ENCODE measurements at regions not wholly inside any gene's neighbourhood (a gene's known extent, or its start where the extent isn't known, plus 50 kb on each side); places are given as distances from the start of the nearest gene placed in this dataset.
"Not testable (repeated sequence)": the region's sequence is repeated elsewhere in the genome, so short reads cannot be mapped to it uniquely, and the experiment has no call there.

DNA sequence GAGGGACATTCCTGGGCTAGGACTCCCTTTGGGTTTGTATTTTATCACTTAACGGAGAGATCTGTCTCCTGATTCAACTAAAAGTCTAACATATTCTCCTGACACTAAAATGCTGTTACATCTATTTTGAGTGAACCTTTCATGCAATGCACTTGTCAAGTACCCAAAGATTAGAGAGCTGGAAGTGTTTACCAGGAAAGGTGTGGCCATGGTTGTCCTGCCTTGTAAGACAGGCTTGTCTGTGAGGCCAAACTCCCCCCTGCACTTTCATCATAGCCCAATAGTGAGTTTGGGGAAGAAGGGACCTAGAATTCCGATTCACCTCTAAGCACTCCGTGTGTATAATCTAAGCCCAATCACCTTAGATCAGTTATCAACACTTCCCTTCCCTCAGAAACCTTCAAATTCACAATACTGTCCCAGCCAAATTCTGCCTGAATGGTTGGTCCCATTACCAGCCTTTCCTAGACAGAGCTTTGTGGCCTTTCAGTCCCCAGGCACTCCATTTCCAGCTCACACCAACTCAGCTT is 162.6 kb upstream of the NAMPT start:
- no peak for TF ChIP-seq POLR2A (IDR thresholded peaks at IDR 0.05)
- TF ChIP-seq, protein P1, sequence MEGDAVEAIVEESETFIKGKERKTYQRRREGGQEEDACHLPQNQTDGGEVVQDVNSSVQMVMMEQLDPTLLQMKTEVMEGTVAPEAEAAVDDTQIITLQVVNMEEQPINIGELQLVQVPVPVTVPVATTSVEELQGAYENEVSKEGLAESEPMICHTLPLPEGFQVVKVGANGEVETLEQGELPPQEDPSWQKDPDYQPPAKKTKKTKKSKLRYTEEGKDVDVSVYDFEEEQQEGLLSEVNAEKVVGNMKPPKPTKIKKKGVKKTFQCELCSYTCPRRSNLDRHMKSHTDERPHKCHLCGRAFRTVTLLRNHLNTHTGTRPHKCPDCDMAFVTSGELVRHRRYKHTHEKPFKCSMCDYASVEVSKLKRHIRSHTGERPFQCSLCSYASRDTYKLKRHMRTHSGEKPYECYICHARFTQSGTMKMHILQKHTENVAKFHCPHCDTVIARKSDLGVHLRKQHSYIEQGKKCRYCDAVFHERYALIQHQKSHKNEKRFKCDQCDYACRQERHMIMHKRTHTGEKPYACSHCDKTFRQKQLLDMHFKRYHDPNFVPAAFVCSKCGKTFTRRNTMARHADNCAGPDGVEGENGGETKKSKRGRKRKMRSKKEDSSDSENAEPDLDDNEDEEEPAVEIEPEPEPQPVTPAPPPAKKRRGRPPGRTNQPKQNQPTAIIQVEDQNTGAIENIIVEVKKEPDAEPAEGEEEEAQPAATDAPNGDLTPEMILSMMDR (IDR thresholded peaks at IDR 0.05), result no peak
- WGBS, 4 donors, result 87 to 99% (median 91%) methylated on average over 3 of the region's 3 CpGs

DNA sequence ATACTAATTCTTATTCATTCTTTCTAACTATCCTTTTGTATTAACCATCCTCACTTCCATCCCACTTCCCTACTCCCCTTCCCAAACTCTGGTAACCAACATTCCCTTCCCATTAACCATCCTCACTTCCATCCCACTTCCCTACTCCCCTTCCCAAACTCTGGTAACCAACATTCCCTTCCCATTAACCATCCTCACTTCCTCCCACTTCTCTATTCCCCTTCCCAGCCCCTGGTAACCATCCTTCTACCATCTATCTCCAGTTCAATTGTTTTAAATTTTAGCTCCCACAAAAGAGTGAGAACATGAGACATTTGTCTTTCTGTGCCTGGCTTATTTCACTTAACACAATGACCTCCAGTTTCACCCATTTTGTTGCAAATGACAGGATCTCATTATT is 160.6 kb upstream of the NAMPT start:
- H3K9me3 ChIP-seq (replicated peaks in 1 of 3); DNase-seq; intact Hi-C loops (cut with DNase I); H3K4me3 ChIP-seq; H3K36me3 ChIP-seq (replicated peaks in 1 of 2); H3K4me1 ChIP-seq (replicated peaks in 1 of 2); H3K27ac ChIP-seq; H3K27me3 ChIP-seq: not testable (repeated sequence)

More for the DNA sequence above, 162.6 kb upstream of the NAMPT start:
- intact Hi-C loops (cut with DNase I), result no loop called here
- H3K27ac ChIP-seq, result no peak overlapping the region
- H3K4me1 ChIP-seq (replicated peaks in 1 of 2), result no peaks in the 10 kb centered on the region
- no peaks in the 10 kb centered on the region for H3K9me3 ChIP-seq (replicated peaks in 1 of 3)
- H3K4me3 ChIP-seq, result no peak overlapping the region
- no peaks in the 10 kb centered on the region for H3K36me3 ChIP-seq (replicated peaks in 1 of 2)
- no peaks in the 10 kb centered on the region for H3K27me3 ChIP-seq
- DNase-seq, result no peak

DNA sequence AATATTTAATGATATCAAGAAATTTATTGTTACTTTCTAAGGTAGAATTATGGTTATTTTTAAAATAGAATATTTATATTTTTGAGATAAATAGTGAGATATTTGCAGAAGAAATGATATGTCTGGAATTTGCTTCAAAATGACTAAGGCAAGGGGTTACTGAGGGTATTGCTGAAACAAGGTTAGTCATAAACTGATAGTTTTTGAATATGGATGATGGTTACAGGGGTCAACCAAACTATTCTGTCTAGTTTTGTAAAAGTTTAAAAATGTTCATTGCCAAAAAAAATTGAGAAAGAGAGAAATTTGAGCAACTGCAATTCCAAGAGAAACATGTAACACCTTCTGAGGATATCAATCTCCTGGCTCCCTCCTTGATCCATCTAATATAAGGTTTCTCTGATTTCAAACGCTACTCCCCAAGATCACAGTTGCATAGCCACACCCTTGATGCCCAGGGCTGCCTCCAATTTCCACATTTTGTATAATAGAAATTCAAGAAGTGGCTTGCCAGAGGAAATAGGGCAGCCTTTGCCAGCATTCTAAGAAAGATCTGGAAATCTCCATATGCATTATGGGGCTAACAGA is 159.4 kb upstream of the NAMPT start:
- no peak for DNase-seq
- Histone ChIP-seq H3K27me3 (no peaks in the 10 kb centered on the region), H3K9me3 (replicated peaks in 1 of 3) (no peaks in the 10 kb centered on the region), H3K4me1 (replicated peaks in 1 of 2) (no peaks in the 10 kb centered on the region), H3K27ac (no peak overlapping the region), H3K36me3 (replicated peaks in 1 of 2) (no peaks in the 10 kb centered on the region), H3K4me3 (no peak overlapping the region)
- TF ChIP-seq POLR2A (IDR thresholded peaks at IDR 0.05), result no peak
- TF ChIP-seq, protein P1 (IDR thresholded peaks at IDR 0.05), result no peak
- intact Hi-C loops (cut with DNase I), result no loop called here
- 82 to 94% (median 87%) methylated on average over 1 of the region's 1 CpG for WGBS, 4 donors

DNA sequence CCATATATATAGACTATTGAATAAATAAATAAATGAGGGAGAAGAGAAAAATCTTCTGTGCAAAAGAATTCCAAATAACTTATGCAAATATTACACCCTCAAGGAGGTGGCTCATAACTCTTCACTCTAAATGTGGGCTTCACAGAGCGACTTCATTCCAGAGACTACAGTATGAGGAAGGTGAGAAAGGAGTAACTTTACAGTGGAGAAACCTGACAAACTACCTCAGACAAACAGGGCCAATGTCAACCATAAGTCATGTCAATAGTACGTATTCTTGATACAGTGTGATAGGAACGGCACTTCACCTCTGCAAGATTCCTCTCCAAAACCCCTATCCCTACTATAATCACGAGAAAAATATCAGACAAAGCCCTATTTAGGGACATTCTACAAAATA is 158.4 kb upstream of the NAMPT start:
- Histone ChIP-seq H3K36me3 (replicated peaks in 1 of 2) (no peaks in the 10 kb centered on the region), H3K4me3 (no peak overlapping the region), H3K9me3 (replicated peaks in 1 of 3) (no peaks in the 10 kb centered on the region), H3K27me3 (no peaks in the 10 kb centered on the region), H3K27ac (no peak overlapping the region), H3K4me1 (replicated peaks in 1 of 2) (no peaks in the 10 kb centered on the region)
- no peak for DNase-seq
- TF ChIP-seq, protein P1 (IDR thresholded peaks at IDR 0.05), result no peak
- TF ChIP-seq POLR2A (IDR thresholded peaks at IDR 0.05), result no peak
- intact Hi-C loops (cut with DNase I), result no loop called here
- WGBS, 4 donors, result 69 to 89% (median 86%) methylated on average over 4 of the region's 4 CpGs

DNA sequence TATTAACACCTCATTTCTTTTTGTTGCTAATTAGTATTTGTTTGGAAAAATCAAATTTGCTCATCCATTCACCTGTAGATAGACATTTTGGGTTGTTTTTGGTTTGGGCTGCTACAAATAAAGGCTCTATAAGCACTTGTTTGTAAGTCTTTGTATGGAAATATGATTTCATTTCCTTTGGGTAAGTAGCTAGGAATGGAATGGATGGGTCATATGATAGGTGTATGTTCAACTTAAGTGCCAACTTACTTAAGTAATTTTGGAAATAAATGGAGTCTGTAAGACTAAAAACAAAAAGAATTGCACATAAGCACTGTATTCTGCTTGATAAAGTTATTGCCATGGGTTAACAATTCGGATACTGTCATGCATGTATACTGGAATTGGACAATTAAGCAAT is 157.7 kb upstream of the NAMPT start:
- intact Hi-C loops (cut with DNase I), result no loop called here
- no peak for TF ChIP-seq POLR2A (IDR thresholded peaks at IDR 0.05)
- TF ChIP-seq, protein P1 (IDR thresholded peaks at IDR 0.05), result no peak
- H3K9me3 ChIP-seq (replicated peaks in 1 of 3), result no peaks in the 10 kb centered on the region
- H3K27ac ChIP-seq, result no peak overlapping the region
- H3K4me1 ChIP-seq (replicated peaks in 1 of 2), result no peaks in the 10 kb centered on the region
- DNase-seq, result no peak
- no peaks in the 10 kb centered on the region for H3K27me3 ChIP-seq
- 88 to 93% (median 88%) methylated on average over 1 of the region's 1 CpG for WGBS, 4 donors
- H3K4me3 ChIP-seq, result no peak overlapping the region
- H3K36me3 ChIP-seq (replicated peaks in 1 of 2), result no peaks in the 10 kb centered on the region

DNA sequence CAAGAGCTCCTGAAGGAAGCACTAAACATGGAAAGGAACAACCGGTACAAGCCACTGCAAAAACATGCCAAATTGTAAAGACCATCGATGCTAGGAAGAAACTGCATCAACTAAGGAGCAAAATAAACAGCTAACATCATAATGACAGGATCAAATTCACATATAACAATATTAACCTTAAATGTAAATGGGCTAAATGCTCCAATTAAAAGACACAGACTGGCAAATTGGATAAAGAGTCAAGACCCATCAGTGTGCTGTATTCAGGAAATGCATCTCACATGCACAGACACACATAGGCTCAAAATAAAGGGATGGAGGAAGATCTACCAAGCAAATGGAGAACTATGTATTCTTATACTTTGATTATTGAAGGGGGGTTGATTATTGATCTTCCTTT is 156.6 kb upstream of the NAMPT start:
- H3K4me3 ChIP-seq; H3K36me3 ChIP-seq (replicated peaks in 1 of 2); intact Hi-C loops (cut with DNase I); H3K27ac ChIP-seq; DNase-seq; H3K4me1 ChIP-seq (replicated peaks in 1 of 2); H3K9me3 ChIP-seq (replicated peaks in 1 of 3); H3K27me3 ChIP-seq: not testable (repeated sequence)
- 89 to 95% (median 93%) methylated on average over 2 of the region's 2 CpGs for WGBS, 4 donors

DNA sequence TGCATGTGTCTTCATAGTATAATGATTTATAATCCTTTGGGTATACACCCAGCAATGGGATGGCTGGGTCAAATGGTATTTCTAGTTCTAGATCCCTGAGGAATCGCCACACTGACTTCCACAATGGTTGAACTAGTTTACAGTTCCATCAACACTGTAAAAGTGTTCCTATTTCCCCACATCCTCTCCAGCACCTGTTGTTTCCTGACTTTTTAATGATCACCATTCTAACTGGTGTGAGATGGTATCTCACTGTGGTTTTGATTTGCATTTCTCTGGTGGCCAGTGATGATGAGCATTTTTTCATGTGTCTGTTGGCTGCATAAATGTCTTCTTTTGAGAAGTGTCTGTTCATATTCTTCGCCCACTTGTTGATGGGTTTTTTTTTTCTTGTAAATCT is 152.2 kb upstream of the NAMPT start:
- not testable (repeated sequence) for H3K27ac ChIP-seq; DNase-seq; H3K36me3 ChIP-seq (replicated peaks in 1 of 2); H3K4me3 ChIP-seq; H3K27me3 ChIP-seq; H3K9me3 ChIP-seq (replicated peaks in 1 of 3); H3K4me1 ChIP-seq (replicated peaks in 1 of 2)
- 66 to 100% (median 84%) methylated on average over 2 of the region's 2 CpGs for WGBS, 4 donors
- intact Hi-C loops (cut with DNase I), result loop anchor here in 1 of 2 donors (10.0 kb wide), 1 partner anchor 492 kb away; no protein-coding TSS in a partner anchor
